GM12892 (cell line): ENCODE measurements at regions not wholly inside any gene's neighbourhood (a gene's known extent, or its start where the extent isn't known, plus 50 kb on each side); places are given as distances from the start of the nearest gene placed in this dataset.

ENCODE experiments used
- POLR2A ChIP-seq: IDR thresholded peaks from 2 replicates; pipeline ENCODE4 v1.6.1; 2011; ENCODE audit warnings: low read depth, low read length, control low read depth
- POLR2AphosphoS5 ChIP-seq: IDR thresholded peaks from 2 replicates; pipeline ENCODE4 v1.6.1; 2011; ENCODE audit warnings: low read depth, low read length, control low read depth
- TAF1 ChIP-seq: IDR thresholded peaks from 2 replicates; pipeline ENCODE4 v1.6.1; 2011; ENCODE audit warnings: low read depth, mild to moderate bottlenecking, control low read depth, low read length, borderline replicate concordance

GRCh38 chr12:14278294-14278953, 87.1 kb upstream of the ATF7IP start:
- TF ChIP-seq POLR2AphosphoS5 (no peak), POLR2A (no peak), TAF1 (no peak)
